Glutamatergic neuron (in vitro differentiated cells): ENCODE measurements at regions not wholly inside any gene's neighbourhood (a gene's known extent, or its start where the extent isn't known, plus 50 kb on each side); places are given as distances from the start of the nearest gene placed in this dataset.

ENCODE experiments used
- DNase-seq: peaks from one replicate; pipeline ENCODE4 v3.0.0; 2022
- H3K27ac Mint-ChIP-seq: one replicate; pipeline ENCODE4 v1.8.0; 2020; ENCODE audit warnings: mild to moderate bottlenecking, mixed read lengths, inconsistent platforms; ENCODE audit not compliant: unreplicated experiment
- H3K27me3 Mint-ChIP-seq: one replicate; pipeline ENCODE4 v1.8.0; 2020; ENCODE audit warnings: mild to moderate bottlenecking, moderate library complexity, mixed read lengths, inconsistent platforms; ENCODE audit not compliant: unreplicated experiment
- H3K36me3 Mint-ChIP-seq: one replicate; pipeline ENCODE4 v1.8.0; 2020; ENCODE audit warnings: mild to moderate bottlenecking, mixed read lengths, inconsistent platforms; ENCODE audit not compliant: unreplicated experiment
- H3K4me1 Mint-ChIP-seq: one replicate; pipeline ENCODE4 v1.8.0; 2020; ENCODE audit warnings: mild to moderate bottlenecking, low read depth, mixed read lengths, inconsistent platforms; ENCODE audit not compliant: unreplicated experiment
- H3K4me3 Mint-ChIP-seq: one replicate; pipeline ENCODE4 v1.8.0; 2020; ENCODE audit warnings: mild to moderate bottlenecking, mixed read lengths, inconsistent platforms; ENCODE audit not compliant: unreplicated experiment
- H3K9me3 Mint-ChIP-seq: one replicate; pipeline ENCODE4 v1.8.0; 2020; ENCODE audit warnings: mild to moderate bottlenecking, moderate library complexity, mixed read lengths, inconsistent platforms; ENCODE audit not compliant: unreplicated experiment
- CTCF ChIP-seq: fragments of 200-600 bp; sonication (generic); IDR thresholded peaks from one replicate; pipeline ENCODE4 v1.5.0; 2021; ENCODE audit not compliant: partially characterized antibody, unreplicated experiment

DNA sequence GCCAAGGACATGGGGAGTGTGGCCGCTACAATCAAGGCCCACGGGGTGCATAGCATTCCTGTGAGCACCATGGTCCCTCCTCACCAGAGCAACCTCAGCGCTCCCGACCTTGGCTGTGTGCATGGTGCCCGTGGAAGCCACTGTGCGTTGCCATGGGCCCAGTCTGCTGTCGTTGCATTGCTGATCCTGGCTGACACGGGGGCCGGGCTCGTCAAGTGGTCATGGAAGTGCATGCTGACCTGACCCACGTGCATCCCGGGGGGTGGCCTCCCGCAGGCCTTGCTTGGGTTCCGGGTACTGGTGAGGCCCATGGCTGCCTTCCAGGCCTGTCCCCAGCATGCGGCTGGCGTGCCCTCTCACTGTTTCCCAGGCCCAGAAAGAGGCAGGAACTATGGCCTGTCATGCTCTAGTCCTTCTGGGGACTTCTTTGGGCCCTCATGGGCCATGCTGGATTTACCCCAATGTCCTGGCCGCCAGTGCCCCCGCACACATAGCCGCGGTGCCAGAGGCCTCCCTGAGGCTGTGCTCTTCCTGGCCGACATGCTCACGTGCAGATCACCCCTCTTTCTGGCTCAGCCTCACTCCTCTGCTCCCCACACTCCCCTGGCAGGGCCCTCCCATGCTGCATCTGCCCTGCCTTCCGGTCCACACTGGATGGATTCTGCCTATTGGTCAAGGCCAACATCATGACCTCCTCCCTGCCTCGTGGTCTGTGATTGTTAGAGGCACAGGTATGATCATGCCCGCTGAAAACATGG lies 1258.0 kb downstream of the BRD1 start:
- peaks cover 18% of the 10 kb centered on the region for H3K27me3 Mint-ChIP-seq
- peaks cover 21% of the 10 kb centered on the region for H3K9me3 Mint-ChIP-seq
- no peak for TF ChIP-seq CTCF
- H3K4me1 Mint-ChIP-seq: peaks cover 9% of the 10 kb centered on the region
- DNase-seq: peak; percentile 1
- peak overlapping the region; percentile 55 for H3K27ac Mint-ChIP-seq
- peak overlapping the region; percentile 60 for H3K4me3 Mint-ChIP-seq
- peaks cover 13% of the 10 kb centered on the region for H3K36me3 Mint-ChIP-seq

DNA sequence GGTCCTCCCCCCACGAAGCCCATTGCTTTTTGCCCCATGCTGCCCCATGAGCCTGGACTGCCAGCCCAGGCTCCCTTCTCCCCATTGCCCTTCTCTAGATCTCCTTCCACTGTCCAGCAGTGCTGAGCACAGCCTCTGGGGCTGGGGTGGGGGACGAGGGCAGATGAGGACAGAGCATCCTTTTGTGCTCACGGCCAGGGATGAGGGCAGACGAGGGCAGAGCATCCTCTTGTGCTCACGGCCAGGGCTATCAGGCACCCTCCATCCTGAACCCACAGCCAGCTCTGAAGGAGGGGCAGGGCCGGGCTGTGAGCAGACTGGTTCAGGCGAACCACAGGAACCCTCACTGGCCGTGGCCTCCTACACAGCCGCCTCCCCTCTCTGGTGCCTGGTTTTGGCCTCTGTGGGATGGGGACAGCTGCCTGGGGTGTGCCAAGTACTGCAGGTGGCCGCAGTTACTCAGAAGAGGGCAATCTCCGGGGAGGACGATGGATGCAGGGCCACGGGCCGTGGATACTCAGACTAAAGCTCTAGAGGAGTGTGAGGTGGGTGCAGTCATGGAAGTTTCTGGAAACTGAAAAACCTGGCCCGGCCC lies 1258.8 kb downstream of the BRD1 start:
- peaks cover 13% of the 10 kb centered on the region for H3K36me3 Mint-ChIP-seq
- H3K4me1 Mint-ChIP-seq: peaks cover 9% of the 10 kb centered on the region
- H3K27ac Mint-ChIP-seq: no peak overlapping the region
- H3K4me3 Mint-ChIP-seq: no peak overlapping the region
- peaks cover 15% of the 10 kb centered on the region for H3K27me3 Mint-ChIP-seq
- TF ChIP-seq CTCF: no peak
- peak; percentile 8 for DNase-seq
- peaks cover 21% of the 10 kb centered on the region for H3K9me3 Mint-ChIP-seq

DNA sequence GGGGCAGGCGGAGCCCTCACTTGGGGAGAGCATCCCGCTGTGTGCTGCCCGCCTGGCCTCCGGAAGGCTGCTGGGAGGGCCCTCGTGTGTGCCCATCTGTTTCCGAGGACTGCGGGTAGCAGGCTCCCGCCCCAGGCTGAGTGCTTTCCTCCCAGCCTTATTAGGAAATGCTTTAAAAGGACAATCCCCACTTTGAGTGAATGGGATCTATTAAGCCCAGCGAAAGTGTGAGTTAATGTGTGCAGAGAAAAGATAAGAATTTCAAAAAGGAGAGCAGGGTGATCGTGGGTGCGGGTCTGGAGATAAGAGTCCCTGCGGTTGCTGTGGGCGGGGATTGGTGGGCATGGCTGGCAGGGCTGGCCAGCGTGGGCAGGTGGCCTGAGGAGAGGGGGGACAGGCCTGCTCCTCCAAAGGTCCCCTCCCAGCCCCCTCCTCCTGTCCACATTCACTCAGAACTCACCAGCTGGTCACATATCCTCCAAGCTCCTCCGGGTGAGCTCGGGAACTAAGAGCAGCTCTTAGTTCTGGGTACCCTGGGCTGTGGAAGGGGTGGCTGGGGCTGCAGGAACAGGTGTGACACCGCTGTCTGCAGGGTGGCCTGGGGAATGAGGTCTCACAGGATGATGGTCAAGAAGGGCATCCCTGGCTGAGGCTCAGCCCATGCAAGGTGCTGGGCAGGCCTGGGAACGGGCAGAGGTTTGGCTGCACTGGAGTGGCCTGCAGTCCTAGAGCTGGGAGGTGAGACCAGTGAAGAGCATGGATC lies 1260.3 kb downstream of the BRD1 start:
- Mint-ChIP-seq H3K36me3 (peaks cover 13% of the 10 kb centered on the region), H3K9me3 (peaks cover 24% of the 10 kb centered on the region), H3K4me3 (peak overlapping the region; percentile 60), H3K27ac (peak overlapping the region; percentile 87), H3K4me1 (peaks cover 9% of the 10 kb centered on the region), H3K27me3 (peaks cover 15% of the 10 kb centered on the region)
- DNase-seq: peak; percentile 38
- no peak for TF ChIP-seq CTCF

DNA sequence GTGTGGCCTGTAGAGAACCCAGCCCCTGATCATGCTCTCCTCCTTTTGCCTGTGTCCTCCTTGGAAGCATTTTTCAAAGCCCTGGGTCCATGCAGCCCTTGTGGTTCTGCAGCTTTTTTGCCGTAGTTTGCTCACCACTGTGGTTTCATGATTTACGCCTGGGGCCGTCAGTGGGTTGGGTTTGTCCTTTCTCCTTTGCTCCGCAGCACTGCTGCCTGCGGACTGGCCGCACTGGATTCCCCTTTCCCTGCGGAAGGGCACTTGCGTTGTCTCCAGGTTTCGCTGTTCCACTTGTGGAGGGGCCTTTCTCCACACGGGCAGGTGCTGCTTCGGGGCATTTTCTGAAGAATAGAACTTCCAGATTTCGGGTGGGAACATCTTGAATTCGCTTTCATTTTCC lies 1260.9 kb downstream of the BRD1 start:
- H3K4me3 Mint-ChIP-seq: no peak overlapping the region
- peak; percentile 12 for DNase-seq
- H3K27me3 Mint-ChIP-seq: peaks cover 15% of the 10 kb centered on the region
- no peak for TF ChIP-seq CTCF
- H3K27ac Mint-ChIP-seq: peak overlapping the region; percentile 87
- H3K4me1 Mint-ChIP-seq: peaks cover 9% of the 10 kb centered on the region
- peaks cover 13% of the 10 kb centered on the region for H3K36me3 Mint-ChIP-seq
- peaks cover 23% of the 10 kb centered on the region for H3K9me3 Mint-ChIP-seq
